SK-N-SH treated with all-trans-retinoic acid at 6 μM for 48 hours (cell line): ENCODE measurements at regions not wholly inside any gene's neighbourhood (a gene's known extent, or its start where the extent isn't known, plus 50 kb on each side); places are given as distances from the start of the nearest gene placed in this dataset.

Experiments used
- ARNTL ChIP-seq: fragments of 450-650 bp; formaldehyde crosslinking; IDR thresholded peaks from 2 replicates; pipeline ENCODE4 v1.5.0; 2020; ENCODE audit warnings: low read depth, mild to moderate bottlenecking, moderate library complexity, borderline replicate concordance
- CSDC2 ChIP-seq: fragments of 250-450 bp; sonication (Bioruptor Pico); IDR thresholded peaks from 2 replicates; pipeline ENCODE4 v1.5.0; 2020; ENCODE audit warnings: mild to moderate bottlenecking, moderate library complexity
- GLIS3 ChIP-seq: fragments of 250-450 bp; sonication (Bioruptor Pico); IDR thresholded peaks from 2 replicates; pipeline ENCODE4 v1.5.0; 2020; ENCODE audit warnings: mild to moderate bottlenecking, moderate library complexity
- PATZ1 ChIP-seq: fragments of 250-450 bp; sonication (Bioruptor Pico); IDR thresholded peaks from 2 replicates; pipeline ENCODE4 v1.8.0; 2020; ENCODE audit warnings: mild to moderate bottlenecking, moderate library complexity, borderline replicate concordance
- TSHZ2 ChIP-seq: fragments of 250-450 bp; sonication (Bioruptor Pico); IDR thresholded peaks from 2 replicates; pipeline ENCODE4 v1.5.0; 2020; ENCODE audit warnings: mild to moderate bottlenecking, moderate library complexity
- ZC3H10 ChIP-seq: fragments of 250-450 bp; sonication (Bioruptor Pico); IDR thresholded peaks from 2 replicates; pipeline ENCODE4 v1.5.1; 2021; ENCODE audit warnings: mild to moderate bottlenecking, moderate library complexity
- ZNF565 ChIP-seq: fragments of 450-650 bp; formaldehyde crosslinking; conservative IDR thresholded peaks from 2 replicates; pipeline ENCODE4 v1.5.0; 2020; ENCODE audit warnings: low read depth, mild to moderate bottlenecking, moderate library complexity

GRCh38 chr1:87219626-87220025, 109.1 kb upstream of the LMO4 start:
- no peak for TF ChIP-seq ZC3H10
- no peak for TF ChIP-seq ZNF565
- TF ChIP-seq TSHZ2 (CRISPR knock-in tag): no peak
- no peak for TF ChIP-seq ARNTL
- no peak for TF ChIP-seq PATZ1 (CRISPR knock-in tag)
- TF ChIP-seq CSDC2 (CRISPR knock-in tag): no peak
- TF ChIP-seq GLIS3 (CRISPR knock-in tag): no peak
